HG03280 (cell line): ENCODE measurements at regions not wholly inside any gene's neighbourhood (a gene's known extent, or its start where the extent isn't known, plus 50 kb on each side); places are given as distances from the start of the nearest gene placed in this dataset.

ENCODE experiments used
- ATAC-seq: cut with Tn5 transposase; IDR thresholded peaks from one replicate; pipeline ENCODE4 v1.9.1; 2021; ENCODE audit warnings: mild to moderate bottlenecking, moderate library complexity; ENCODE audit not compliant: unreplicated experiment

GRCh38 chr6:163634211-163635171 lies 220.0 kb downstream of the QKI start:
- ATAC-seq = no peak

GRCh38 chr6:163630991-163631390 lies 216.5 kb downstream of the QKI start:
- no peak for ATAC-seq

GRCh38 chr6:163630572-163630971 lies 216.1 kb downstream of the QKI start:
- ATAC-seq = no peak

- no peak for ATAC-seq
Measured at GRCh38 chr6:163630096-163630495, 215.6 kb downstream of the QKI start.
